ENCODE measurements at regions not wholly inside any gene's neighbourhood (a gene's known extent, or its start where the extent isn't known, plus 50 kb on each side); places are given as distances from the start of the nearest gene placed in this dataset.
"Not testable (repeated sequence)": the region's sequence is repeated elsewhere in the genome, so short reads cannot be mapped to it uniquely, and the experiment has no call there.

GRCh38 chr2:236826606-236827156 is 257.1 kb downstream of the ACKR3 start:
- ATAC-seq (ENCODE audit: low read depth in 2 of 2) (no peak), DNase-seq (no peak)
- Mint-ChIP-seq H3K4me3 (no peak overlapping the region), H3K36me3 (no peaks in the 10 kb centered on the region), H3K9me3 (peaks cover 0 to 7% (median 2%) of the 10 kb centered on the region in 7 donors), H3K27me3 (peaks cover 0 to 16% (median 0%) of the 10 kb centered on the region in 3 donors), H3K27ac (no peak overlapping the region), H3K4me1 (no peaks in the 10 kb centered on the region)

GRCh38 chr2:236827997-236828396 is 257.7 kb upstream of the COPS8 start:
- H3K27ac Mint-ChIP-seq, result no peak overlapping the region
- peaks cover 0 to 1% (median 0%) of the 10 kb centered on the region in 7 donors for H3K9me3 Mint-ChIP-seq
- no peaks in the 10 kb centered on the region for H3K36me3 Mint-ChIP-seq
- DNase-seq, result no peak
- H3K4me1 Mint-ChIP-seq, result no peaks in the 10 kb centered on the region
- H3K4me3 Mint-ChIP-seq, result no peak overlapping the region
- no peak for ATAC-seq (ENCODE audit: low read depth in 2 of 2)
- peaks cover 0 to 22% (median 0%) of the 10 kb centered on the region in 3 donors for H3K27me3 Mint-ChIP-seq

GRCh38 chr2:236828820-236829219 is 256.9 kb upstream of the COPS8 start:
- no peaks in the 10 kb centered on the region for H3K36me3 Mint-ChIP-seq
- peaks cover 0 to 1% (median 0%) of the 10 kb centered on the region in 7 donors for H3K9me3 Mint-ChIP-seq
- no peak overlapping the region for H3K27ac Mint-ChIP-seq
- H3K4me1 Mint-ChIP-seq, result no peaks in the 10 kb centered on the region
- H3K4me3 Mint-ChIP-seq, result no peak overlapping the region
- DNase-seq, result no peak
- ATAC-seq (ENCODE audit: low read depth in 2 of 2), result no peak
- H3K27me3 Mint-ChIP-seq, result peaks cover 0 to 22% (median 0%) of the 10 kb centered on the region in 3 donors

- H3K27ac Mint-ChIP-seq, result no peak overlapping the region
- H3K9me3 Mint-ChIP-seq, result peaks cover 0 to 1% (median 0%) of the 10 kb centered on the region in 7 donors
- H3K27me3 Mint-ChIP-seq, result peaks cover 0 to 22% (median 0%) of the 10 kb centered on the region in 3 donors
- H3K4me1 Mint-ChIP-seq, result no peaks in the 10 kb centered on the region
- H3K4me3 Mint-ChIP-seq, result no peak overlapping the region
- ATAC-seq (ENCODE audit: low read depth in 2 of 2), result no peak
- DNase-seq, result no peak
- no peaks in the 10 kb centered on the region for H3K36me3 Mint-ChIP-seq
These were observed 254.8 kb upstream of the COPS8 start for GRCh38 chr2:236830926-236831325.

GRCh38 chr2:236831698-236832097 is 254.0 kb upstream of the COPS8 start:
- DNase-seq (no peak), ATAC-seq (ENCODE audit: low read depth in 2 of 2) (no peak)
- H3K4me3 Mint-ChIP-seq, result no peak overlapping the region
- H3K4me1 Mint-ChIP-seq, result no peaks in the 10 kb centered on the region
- no peak overlapping the region for H3K27ac Mint-ChIP-seq
- peaks cover 0 to 6% (median 0%) of the 10 kb centered on the region in 7 donors for H3K9me3 Mint-ChIP-seq
- H3K36me3 Mint-ChIP-seq, result no peaks in the 10 kb centered on the region
- H3K27me3 Mint-ChIP-seq, result peaks cover 0 to 22% (median under 1%) of the 10 kb centered on the region in 3 donors

GRCh38 chr2:236833501-236834073 is 252.1 kb upstream of the COPS8 start:
- Mint-ChIP-seq H3K27ac (no peak overlapping the region), H3K4me3 (no peak overlapping the region), H3K36me3 (no peaks in the 10 kb centered on the region), H3K4me1 (no peaks in the 10 kb centered on the region), H3K27me3 (peaks cover 0 to 22% (median 4%) of the 10 kb centered on the region in 3 donors), H3K9me3 (peaks cover 0 to 7% (median 4%) of the 10 kb centered on the region in 7 donors)
- ATAC-seq (ENCODE audit: low read depth in 2 of 2) (no peak), DNase-seq (no peak)

GRCh38 chr2:236834284-236834683 is 251.4 kb upstream of the COPS8 start:
- H3K27me3 Mint-ChIP-seq, result peaks cover 0 to 22% (median 4%) of the 10 kb centered on the region in 3 donors
- peaks cover 0 to 8% (median 4%) of the 10 kb centered on the region in 7 donors for H3K9me3 Mint-ChIP-seq
- H3K4me1 Mint-ChIP-seq, result no peaks in the 10 kb centered on the region
- no peak overlapping the region for H3K4me3 Mint-ChIP-seq
- no peaks in the 10 kb centered on the region for H3K36me3 Mint-ChIP-seq
- DNase-seq (no peak), ATAC-seq (ENCODE audit: low read depth in 2 of 2) (no peak)
- no peak overlapping the region for H3K27ac Mint-ChIP-seq

- no peak for ATAC-seq (ENCODE audit: low read depth in 2 of 2)
- Mint-ChIP-seq H3K4me1 (no peaks in the 10 kb centered on the region), H3K36me3 (no peaks in the 10 kb centered on the region), H3K9me3 (peaks cover 0 to 8% (median 4%) of the 10 kb centered on the region in 7 donors), H3K4me3 (no peak overlapping the region), H3K27ac (no peak overlapping the region), H3K27me3 (peaks cover 0 to 19% (median 4%) of the 10 kb centered on the region in 3 donors)
- no peak for DNase-seq
These were observed 250.2 kb upstream of the COPS8 start for GRCh38 chr2:236835307-236836024.

- not testable (repeated sequence) for H3K4me1 Mint-ChIP-seq; H3K36me3 Mint-ChIP-seq; H3K4me3 Mint-ChIP-seq; ATAC-seq (ENCODE audit: low read depth in 2 of 2); H3K9me3 Mint-ChIP-seq; H3K27ac Mint-ChIP-seq; DNase-seq
- H3K27me3 Mint-ChIP-seq, result peaks cover 0 to 13% (median 4%) of the 10 kb centered on the region in 3 donors
These were observed 249.7 kb upstream of the COPS8 start for GRCh38 chr2:236836028-236836427.

- Mint-ChIP-seq H3K36me3 (no peaks in the 10 kb centered on the region), H3K4me3 (no peak overlapping the region), H3K4me1 (no peaks in the 10 kb centered on the region), H3K27ac (no peak overlapping the region), H3K27me3 (peaks cover 8 to 19% (median 18%) of the 10 kb centered on the region in 3 donors), H3K9me3 (peaks cover 0 to 10% (median 4%) of the 10 kb centered on the region in 7 donors)
- ATAC-seq (ENCODE audit: low read depth in 2 of 2) (no peak), DNase-seq (no peak)
These were observed 245.5 kb upstream of the COPS8 start for GRCh38 chr2:236840215-236840614.

GRCh38 chr2:236840857-236841256 is 244.8 kb upstream of the COPS8 start:
- H3K36me3 Mint-ChIP-seq, result no peaks in the 10 kb centered on the region
- H3K27me3 Mint-ChIP-seq, result peaks cover 8 to 22% (median 21%) of the 10 kb centered on the region in 3 donors
- DNase-seq (no peak), ATAC-seq (ENCODE audit: low read depth in 2 of 2) (no peak)
- no peaks in the 10 kb centered on the region for H3K4me1 Mint-ChIP-seq
- H3K4me3 Mint-ChIP-seq, result no peak overlapping the region
- H3K9me3 Mint-ChIP-seq, result peaks cover 2 to 10% (median 5%) of the 10 kb centered on the region in 7 donors
- no peak overlapping the region for H3K27ac Mint-ChIP-seq

- DNase-seq (no peak), ATAC-seq (ENCODE audit: low read depth in 2 of 2) (no peak)
- peaks cover 3 to 10% (median 4%) of the 10 kb centered on the region in 7 donors for H3K9me3 Mint-ChIP-seq
- H3K27ac Mint-ChIP-seq, result no peak overlapping the region
- no peaks in the 10 kb centered on the region for H3K4me1 Mint-ChIP-seq
- no peak overlapping the region for H3K4me3 Mint-ChIP-seq
- H3K36me3 Mint-ChIP-seq, result no peaks in the 10 kb centered on the region
- H3K27me3 Mint-ChIP-seq, result peaks cover 8 to 28% (median 23%) of the 10 kb centered on the region in 3 donors
These were observed 244.3 kb upstream of the COPS8 start for GRCh38 chr2:236841389-236841788.

- Mint-ChIP-seq H3K27me3 (peaks cover 8 to 34% (median 23%) of the 10 kb centered on the region in 3 donors), H3K27ac (no peak overlapping the region), H3K4me1 (no peaks in the 10 kb centered on the region), H3K36me3 (no peaks in the 10 kb centered on the region), H3K4me3 (no peak overlapping the region), H3K9me3 (peaks cover 0 to 6% (median 4%) of the 10 kb centered on the region in 7 donors)
- ATAC-seq (ENCODE audit: low read depth in 2 of 2), result no peak
- no peak for DNase-seq
These were observed 242.3 kb upstream of the COPS8 start for GRCh38 chr2:236843161-236843968.

Data from naive B cell (primary cell).